Stimulated activated naive CD8-positive, alpha-beta T cell treated with anti-CD3 and anti-CD28 coated beads, Interleukin-15, Interleukin-2, amounts not matched to agents 100 U/mL and 50 U/mL, for 24 hours (primary cell): ENCODE measurements at regions not wholly inside any gene's neighbourhood (a gene's known extent, or its start where the extent isn't known, plus 50 kb on each side); places are given as distances from the start of the nearest gene placed in this dataset.
"Not testable (repeated sequence)": the region's sequence is repeated elsewhere in the genome, so short reads cannot be mapped to it uniquely, and the experiment has no call there.

Source experiments
- ATAC-seq: fragments of 150-1000 bp; cut with Tn5 transposase; one replicate; pipeline ENCODE4 v1.10.0; 2021
- DNase-seq: peaks from one replicate; pipeline ENCODE4 v3.0.0; 2021

GRCh38 chr1:5686195-5686594 is 306.0 kb downstream of the NPHP4 start:
- ATAC-seq (no peak), DNase-seq (no peak)

GRCh38 chr1:5685446-5686040 is 306.7 kb downstream of the NPHP4 start:
- DNase-seq (no peak), ATAC-seq (no peak)

DNA sequence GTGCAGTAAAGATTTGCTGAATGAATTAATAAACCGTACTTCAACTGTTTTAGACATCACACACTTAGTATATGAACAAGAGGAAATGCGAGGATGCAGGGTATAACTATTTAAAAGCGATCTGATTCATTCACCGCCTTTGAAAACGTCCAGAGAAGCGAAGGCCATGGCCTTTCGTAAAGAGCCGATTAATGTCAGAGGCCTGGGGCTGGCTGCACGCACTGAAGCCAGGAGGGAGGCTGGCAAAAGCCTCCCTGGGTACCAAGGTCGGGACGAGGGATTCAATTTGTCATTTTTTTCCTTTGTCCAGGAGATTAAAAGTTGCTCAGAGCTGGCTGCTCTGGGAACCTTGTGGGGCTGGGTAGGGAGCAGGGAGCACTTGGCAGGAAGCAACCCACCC is 307.4 kb downstream of the NPHP4 start:
- DNase-seq (no peak), ATAC-seq (no peak)

DNA sequence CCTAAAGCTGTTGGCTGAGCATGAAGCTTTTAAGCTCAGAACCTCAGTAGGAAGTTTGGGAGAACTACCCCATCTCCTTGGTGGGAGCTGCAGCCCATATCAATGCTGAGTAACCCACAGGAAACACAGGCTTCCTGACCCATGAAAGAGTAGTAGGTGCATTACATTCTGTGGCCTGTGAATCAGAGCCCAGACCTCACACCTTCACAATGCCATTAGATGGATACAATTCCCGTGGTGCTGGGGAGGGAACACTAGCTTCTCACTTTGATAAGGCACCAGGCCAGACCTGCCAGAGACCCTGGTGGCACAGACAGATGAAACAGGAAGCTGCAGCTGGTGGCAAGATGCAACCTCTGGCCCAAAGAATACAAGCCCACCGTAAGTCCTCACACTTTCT is 308.8 kb downstream of the NPHP4 start:
- DNase-seq (no peak), ATAC-seq (no peak)

DNA sequence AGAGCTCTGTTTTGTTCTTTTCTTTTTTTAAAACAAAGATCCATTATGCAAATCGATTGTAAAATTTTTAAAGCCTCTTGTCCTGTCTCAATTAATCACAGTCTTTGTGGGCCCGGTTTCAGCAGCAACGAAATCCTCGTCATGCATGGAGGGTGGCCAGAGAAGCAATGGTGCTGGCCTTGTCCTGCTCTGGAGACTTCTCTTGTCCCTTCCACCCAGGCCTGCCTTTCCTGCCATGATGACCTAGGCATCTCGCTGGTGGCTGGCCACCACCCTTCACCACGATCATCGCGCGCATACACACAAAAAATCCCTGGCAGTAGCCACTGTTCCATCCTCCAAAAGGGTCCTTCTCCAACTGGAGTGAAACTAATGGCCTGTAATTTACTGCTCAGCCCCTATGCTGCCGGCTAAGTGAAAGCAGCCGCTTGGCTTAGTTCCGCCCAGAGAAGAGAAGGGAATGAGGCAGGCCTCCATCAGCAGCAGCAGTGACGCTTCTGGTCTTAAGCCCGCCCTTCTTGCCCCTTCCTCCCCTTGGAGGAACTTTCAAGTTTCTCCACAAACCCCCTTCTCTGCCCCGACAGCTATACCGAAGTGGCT is 309.5 kb downstream of the NPHP4 start:
- ATAC-seq (no peak), DNase-seq (no peak)

DNA sequence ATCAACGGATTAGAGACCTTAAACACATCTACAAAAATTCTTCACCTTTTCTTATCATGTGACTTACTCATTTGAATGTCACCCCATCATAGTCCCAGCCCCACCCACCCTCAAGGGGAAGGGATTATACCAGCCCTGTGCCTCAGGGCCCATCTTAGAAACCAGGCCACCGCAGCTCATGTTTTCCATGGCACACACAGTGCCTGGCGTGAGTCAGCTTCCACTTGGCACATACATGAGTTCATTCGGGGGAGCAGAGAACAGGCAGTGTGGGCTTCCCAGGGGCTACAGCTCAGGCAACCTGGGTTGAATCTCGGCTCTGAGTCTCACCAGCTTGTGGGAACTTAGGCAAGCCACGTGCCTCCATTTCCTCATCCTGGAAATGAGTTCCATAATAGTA is 310.6 kb downstream of the NPHP4 start:
- ATAC-seq, result no peak
- no peak for DNase-seq

- DNase-seq, result no peak
- no peak for ATAC-seq
These were observed 311.6 kb downstream of the NPHP4 start for GRCh38 chr1:5680600-5680999.

DNA sequence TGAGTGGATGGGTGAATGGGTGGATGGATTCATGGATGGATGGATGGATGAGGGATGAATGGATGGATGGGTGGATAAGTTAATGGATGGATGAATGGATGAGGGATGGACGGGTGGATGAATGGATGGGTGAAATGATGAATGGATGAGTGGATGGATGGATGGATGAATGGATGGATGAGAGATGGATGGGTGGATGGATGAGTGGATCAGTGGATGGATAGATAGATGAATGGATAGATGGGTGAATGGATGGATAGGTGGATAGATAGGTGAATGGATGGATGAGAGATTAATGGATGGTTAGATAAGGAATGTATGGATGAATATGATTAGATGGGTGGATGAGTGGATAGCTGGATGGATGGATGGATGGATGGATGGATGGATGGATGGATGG is 313.5 kb downstream of the NPHP4 start:
- ATAC-seq, result no peak
- no peak for DNase-seq

- not testable (repeated sequence) for DNase-seq
These were observed 319.9 kb downstream of the NPHP4 start for GRCh38 chr1:5672355-5672754.

GRCh38 chr1:5670590-5671350 is 321.5 kb downstream of the NPHP4 start:
- DNase-seq, result no peak
- no peak for ATAC-seq

More at GRCh38 chr1:5672355-5672754, 319.9 kb downstream of the NPHP4 start:
- ATAC-seq, result not testable (repeated sequence)

DNA sequence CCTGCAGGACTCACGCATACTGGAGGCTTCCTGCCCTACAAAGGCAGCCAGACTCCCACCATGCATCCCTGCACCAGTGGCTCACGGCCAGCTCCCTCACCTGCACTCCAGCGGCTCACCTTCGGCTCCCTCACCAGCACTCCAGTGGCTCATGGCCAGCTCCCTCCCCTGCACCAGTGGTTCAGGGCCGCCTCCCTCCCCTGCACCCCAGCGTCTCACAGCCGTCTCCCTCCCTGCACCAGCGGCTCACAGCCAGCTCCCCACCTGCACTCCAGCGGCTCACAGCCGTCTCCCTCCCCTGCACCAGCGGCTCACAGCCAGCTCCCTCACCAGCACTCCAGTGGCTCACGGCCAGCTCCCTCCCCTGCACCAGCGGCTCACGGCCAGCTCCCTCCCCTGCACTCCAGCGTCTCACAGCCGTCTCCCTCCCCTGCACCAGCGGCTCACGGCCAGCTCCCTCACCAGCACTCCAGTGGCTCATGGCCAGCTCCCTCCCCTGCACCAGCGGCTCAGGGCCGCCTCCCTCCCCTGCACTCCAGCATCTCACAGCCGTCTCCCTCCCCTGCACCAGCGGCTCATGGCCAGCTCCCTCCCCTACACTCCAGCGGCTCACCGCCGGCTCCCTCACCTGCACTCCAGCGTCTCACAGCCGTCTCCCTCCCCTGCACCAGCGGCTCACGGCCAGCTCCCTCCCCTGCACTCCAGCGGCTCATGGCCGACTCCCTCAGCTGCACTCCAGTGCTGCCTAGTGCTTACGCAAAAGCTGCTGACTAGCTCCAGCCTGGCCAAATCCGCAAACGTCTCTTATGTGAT is 324.5 kb downstream of the NPHP4 start:
- ATAC-seq (no peak), DNase-seq (no peak)

DNA sequence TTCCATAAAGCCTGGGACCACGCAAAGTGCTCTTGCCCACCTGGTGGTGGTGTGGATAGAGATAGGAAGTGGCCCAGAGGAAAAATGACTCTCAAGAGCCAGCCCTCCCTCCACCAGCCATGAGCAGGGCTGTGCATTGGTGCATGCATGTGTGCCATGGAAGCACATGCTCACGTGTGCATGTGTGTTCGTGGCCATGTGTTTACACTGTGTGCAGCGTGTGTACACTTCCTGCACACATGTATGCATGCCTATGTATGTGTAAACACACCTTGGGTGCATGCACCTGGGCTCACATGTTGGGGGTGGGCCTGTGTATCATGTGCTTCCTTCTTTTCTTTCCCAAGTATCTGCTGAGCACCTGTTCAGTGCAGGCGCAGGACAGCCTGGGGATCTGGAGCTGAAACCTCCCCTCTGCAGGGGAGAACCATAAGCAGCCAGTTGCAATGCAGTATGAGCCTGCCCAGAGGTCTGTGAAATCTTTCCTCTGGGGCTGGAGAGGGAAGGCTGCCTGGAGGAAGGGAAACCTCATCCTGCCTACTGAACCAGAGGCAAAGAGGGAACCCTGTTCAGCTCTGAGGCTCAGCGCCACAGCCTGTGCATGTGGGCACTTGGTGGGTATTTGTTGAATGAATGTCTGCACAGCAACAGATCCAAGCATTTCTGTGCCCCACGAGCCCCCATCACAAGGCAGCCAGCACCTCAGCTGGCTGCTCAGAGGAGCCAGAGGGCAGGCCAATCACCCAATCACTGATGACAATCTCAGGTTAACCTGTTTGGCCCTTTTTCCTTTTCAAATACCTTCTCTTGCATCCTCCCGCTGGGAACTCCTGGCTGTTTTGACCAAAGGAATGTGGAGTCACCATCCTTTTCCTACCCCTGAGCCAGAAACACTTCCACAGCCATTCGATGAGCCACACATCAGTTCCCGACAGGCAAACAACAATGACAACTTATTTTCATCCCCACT is 327.0 kb downstream of the NPHP4 start:
- DNase-seq (no peak), ATAC-seq (no peak)

DNA sequence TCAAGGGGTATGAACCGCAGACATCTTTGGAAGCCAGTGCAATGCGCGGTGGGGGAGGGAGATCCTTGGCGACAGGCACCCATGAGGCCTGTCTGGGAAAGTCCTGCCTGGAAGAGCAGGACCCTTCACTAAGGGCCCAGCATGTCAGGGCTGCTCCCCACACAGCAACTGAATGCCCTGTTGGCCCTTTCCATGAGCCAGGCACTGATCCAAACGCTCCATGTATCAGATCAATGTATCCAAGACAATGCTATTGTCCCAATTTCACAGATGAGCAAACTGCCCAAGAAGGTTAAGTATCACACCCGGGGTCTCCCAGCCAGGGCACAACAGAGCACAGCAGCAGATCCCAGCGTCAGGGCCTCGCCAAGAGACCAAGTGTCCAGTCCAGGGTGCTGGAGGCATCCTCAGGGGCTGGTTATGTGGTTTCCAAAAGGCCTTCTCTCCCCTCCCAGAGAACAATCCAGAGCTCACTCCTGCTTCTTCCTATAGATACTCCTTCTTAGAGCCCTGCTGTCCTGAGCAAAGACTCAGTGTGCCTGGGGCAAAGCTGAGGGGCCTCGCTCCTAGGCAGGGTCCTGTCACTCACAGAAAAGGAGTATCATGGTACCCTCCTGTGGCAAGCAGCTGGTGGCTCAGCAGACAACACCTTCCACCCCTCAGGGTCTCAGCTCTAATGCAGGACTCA is 328.0 kb downstream of the NPHP4 start:
- no peak for DNase-seq

GRCh38 chr1:5662744-5663126 is 329.5 kb downstream of the NPHP4 start:
- ATAC-seq, result no peak
- DNase-seq, result no peak

More for the DNA sequence above, 328.0 kb downstream of the NPHP4 start:
- ATAC-seq, result no peak

GRCh38 chr1:5662086-5662743 is 330.0 kb downstream of the NPHP4 start:
- no peak for DNase-seq

DNA sequence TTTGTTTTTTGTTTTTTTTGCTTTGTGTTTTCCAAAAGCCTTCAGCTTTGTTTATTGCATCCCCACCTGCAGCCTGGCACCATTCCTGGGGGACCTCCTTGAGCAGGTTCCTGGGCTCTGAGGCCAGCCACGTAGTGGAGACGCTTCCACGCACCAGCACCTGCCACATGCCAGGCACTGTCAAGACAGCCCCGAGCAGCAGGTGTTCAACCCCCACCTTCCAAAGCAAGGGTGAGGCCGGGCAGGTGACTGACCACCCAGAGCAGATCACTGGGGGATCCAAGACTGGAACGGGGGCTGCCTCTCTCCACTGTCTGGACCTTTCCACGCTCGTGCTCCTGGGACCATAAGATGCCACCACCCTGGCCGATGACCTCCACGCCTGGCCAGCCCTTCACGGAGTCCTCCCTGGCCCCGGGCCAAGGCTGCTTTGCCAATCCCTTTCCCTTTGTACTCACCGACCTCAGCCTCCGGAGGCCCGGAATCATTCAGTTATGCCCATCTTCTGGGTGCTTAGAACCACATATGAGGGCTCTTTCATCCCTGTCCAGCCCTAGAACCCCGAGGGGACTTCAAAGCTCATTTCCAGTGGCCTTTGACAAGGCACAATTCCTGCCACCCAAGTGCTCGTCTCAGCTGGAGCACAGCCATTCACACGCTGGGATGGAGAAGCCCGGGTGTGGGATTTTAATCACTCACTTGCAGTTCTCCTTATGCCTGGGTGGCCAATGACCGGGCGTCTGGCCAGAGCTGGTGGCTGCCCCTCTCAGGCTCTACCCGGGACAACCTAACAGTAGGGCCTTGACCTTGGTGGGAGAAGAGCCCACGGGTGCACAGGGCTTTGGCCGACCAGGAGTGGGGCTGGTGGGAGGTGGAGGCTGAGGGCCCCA is 330.8 kb downstream of the NPHP4 start:
- ATAC-seq (no peak), DNase-seq (no peak)

More at GRCh38 chr1:5662086-5662743, 330.0 kb downstream of the NPHP4 start:
- no peak for ATAC-seq

DNA sequence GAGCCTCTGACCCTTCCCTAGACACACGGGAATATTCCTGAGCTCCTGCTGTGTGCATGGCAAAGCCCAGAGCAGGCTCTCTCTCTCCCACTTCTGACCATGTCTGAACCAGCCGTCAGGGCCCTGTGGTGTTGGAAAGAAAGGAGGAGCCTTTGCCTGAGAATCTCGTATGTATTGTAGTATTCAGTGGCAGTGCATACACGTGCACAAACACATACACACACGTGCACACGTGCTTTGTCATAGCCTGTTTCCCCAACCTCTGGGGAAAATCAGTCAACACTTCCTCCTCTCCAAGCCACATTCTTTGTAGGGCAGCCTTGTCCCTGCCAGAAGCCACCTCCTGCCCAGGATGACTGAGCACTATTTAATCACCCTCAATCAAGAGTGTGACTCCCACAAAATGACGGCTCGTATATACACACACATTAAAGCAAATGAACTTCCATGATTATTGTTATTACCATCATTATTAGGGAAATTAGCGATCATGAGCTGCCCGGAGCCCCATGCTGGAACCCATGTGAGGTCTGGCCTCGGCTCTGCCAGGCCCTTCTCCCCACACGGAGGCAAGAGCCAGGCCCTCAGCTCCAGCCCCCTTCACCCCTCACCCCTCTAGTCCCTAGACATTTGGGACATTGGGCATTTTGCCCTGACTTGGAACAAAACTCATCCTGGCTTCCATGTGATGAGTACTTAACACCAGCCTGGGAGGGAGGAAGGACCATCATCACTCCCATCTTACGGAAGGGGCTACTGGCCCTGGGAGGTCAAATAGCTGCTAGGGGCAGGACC is 331.9 kb downstream of the NPHP4 start:
- ATAC-seq, result no peak
- DNase-seq, result no peak

DNA sequence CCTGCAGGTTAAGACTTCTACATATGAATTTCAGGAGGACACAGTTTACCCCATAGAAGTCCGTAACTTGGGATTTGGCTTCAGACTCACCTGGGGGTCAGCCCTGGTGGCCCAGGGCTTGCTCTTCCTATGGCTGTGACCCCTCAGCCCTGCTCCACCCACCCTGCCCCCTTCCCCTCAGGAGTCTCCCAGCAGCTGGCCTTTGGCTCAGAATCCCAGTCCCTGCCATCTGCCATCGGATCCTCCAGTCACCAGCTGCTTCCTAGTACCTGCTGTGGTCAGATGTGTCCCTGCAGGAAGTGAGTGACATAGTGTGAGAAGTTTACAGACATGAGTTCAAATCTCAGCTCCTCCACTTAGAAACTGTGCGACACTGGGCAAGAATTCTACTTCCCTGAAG is 332.6 kb downstream of the NPHP4 start:
- DNase-seq (no peak), ATAC-seq (no peak)
